ENCODE measurements at regions not wholly inside any gene's neighbourhood (a gene's known extent, or its start where the extent isn't known, plus 50 kb on each side); places are given as distances from the start of the nearest gene placed in this dataset.

- H3K4me3 ChIP-seq (ENCODE audit: low read depth, low read length) = no peak overlapping the region
- DNase-seq (ENCODE audit: low read depth) = no peak
- TF ChIP-seq CTCF (conservative IDR thresholded peaks at IDR 0.05; ENCODE audit: low read depth, low read length) = no peak
These were observed 148.1 kb downstream of the PPARGC1A start for GRCh38 chr4:23741681-23742191.

GRCh38 chr4:23737571-23737970 is 152.3 kb downstream of the PPARGC1A start:
- DNase-seq (ENCODE audit: low read depth) = no peak
- H3K4me3 ChIP-seq (ENCODE audit: low read depth, low read length) = no peak overlapping the region
- TF ChIP-seq CTCF (conservative IDR thresholded peaks at IDR 0.05; ENCODE audit: low read depth, low read length) = no peak

DNA sequence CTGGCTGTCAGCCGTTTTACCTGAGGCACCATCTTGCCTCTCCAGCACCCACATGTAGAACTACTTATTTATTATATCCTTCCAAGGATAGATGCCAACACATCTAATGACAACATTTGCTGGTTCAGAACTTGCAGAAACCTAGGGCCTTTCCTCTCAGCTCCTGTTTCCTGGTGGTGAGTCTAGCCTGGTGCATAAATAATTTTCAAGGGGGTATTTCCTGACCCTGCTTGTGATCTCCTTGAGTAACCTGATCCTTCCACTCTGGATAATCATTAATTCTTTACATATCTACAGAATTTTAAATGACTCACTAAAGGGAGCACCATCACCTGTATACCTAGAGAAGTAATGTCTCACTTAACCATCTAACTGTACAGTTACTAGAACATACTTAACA is 153.4 kb downstream of the PPARGC1A start:
- no peak for DNase-seq (ENCODE audit: low read depth)
- TF ChIP-seq CTCF (conservative IDR thresholded peaks at IDR 0.05; ENCODE audit: low read depth, low read length) = no peak

GRCh38 chr4:23734000-23734399 is 155.8 kb downstream of the PPARGC1A start:
- no peak overlapping the region for H3K4me3 ChIP-seq (ENCODE audit: low read depth, low read length)
- no peak for DNase-seq (ENCODE audit: low read depth)
- TF ChIP-seq CTCF (conservative IDR thresholded peaks at IDR 0.05; ENCODE audit: low read depth, low read length) = no peak

More for the DNA sequence above, 153.4 kb downstream of the PPARGC1A start:
- no peak overlapping the region for H3K4me3 ChIP-seq (ENCODE audit: low read depth, low read length)

- no peak overlapping the region for H3K4me3 ChIP-seq (ENCODE audit: low read depth, low read length)
- DNase-seq (ENCODE audit: low read depth) = no peak
- TF ChIP-seq CTCF (conservative IDR thresholded peaks at IDR 0.05; ENCODE audit: low read depth, low read length) = no peak
These were observed 156.4 kb downstream of the PPARGC1A start for GRCh38 chr4:23733476-23733875.

DNA sequence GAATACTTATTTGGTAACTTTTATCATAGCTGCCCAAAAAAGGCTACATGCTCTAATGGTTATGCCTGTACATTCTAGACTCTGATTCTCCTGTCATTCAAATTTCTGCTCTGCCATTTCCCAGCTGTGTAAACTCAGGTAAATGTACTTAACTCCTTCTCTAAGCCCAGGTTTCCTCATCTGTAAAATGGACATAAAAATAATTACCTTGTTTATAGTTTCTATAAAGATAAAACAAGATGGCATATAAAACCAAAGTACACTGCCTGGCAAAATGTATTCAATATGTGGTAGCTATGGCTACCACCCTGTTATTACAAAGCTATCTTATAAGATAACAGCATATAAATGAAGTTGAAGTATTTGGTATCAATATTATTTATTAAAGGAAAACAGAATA is 158.8 kb downstream of the PPARGC1A start:
- no peak for DNase-seq (ENCODE audit: low read depth)
- TF ChIP-seq CTCF (conservative IDR thresholded peaks at IDR 0.05; ENCODE audit: low read depth, low read length) = no peak
- H3K4me3 ChIP-seq (ENCODE audit: low read depth, low read length) = no peak overlapping the region

GRCh38 chr4:23728971-23729370 is 160.9 kb downstream of the PPARGC1A start:
- H3K4me3 ChIP-seq (ENCODE audit: low read depth, low read length) = no peak overlapping the region
- no peak for DNase-seq (ENCODE audit: low read depth)
- TF ChIP-seq CTCF (conservative IDR thresholded peaks at IDR 0.05; ENCODE audit: low read depth, low read length) = no peak
